Fibroblast of lung (primary cell): ENCODE measurements at regions not wholly inside any gene's neighbourhood (a gene's known extent, or its start where the extent isn't known, plus 50 kb on each side); places are given as distances from the start of the nearest gene placed in this dataset.

Experiments
- DNase-seq, 2 donors: peaks; one replicate each; pipeline versions ENCODE4 v3.0.0 to v3.0.0-alpha.2; 2010; ENCODE audit warnings: low read depth in 2 of 2
- H2AFZ ChIP-seq: 2 replicates; pipeline ENCODE4 v1.5.1; 2012; ENCODE audit warnings: low read length, control low read depth, inconsistent platforms
- H3K27ac ChIP-seq: 2 replicates; pipeline ENCODE4 v1.5.1; 2011; ENCODE audit warnings: low read length, control low read depth; ENCODE audit not compliant: insufficient read depth
- H3K27me3 ChIP-seq: 2 replicates; pipeline ENCODE4 v1.5.1; 2011; ENCODE audit warnings: mild to moderate bottlenecking, low read length; ENCODE audit not compliant: control insufficient read depth, insufficient read depth
- H3K36me3 ChIP-seq: 2 replicates; pipeline ENCODE4 v1.5.1; 2011; ENCODE audit warnings: low read length; ENCODE audit not compliant: control insufficient read depth, insufficient read depth
- H3K4me1 ChIP-seq: 2 replicates; pipeline ENCODE4 v1.5.1; 2011; ENCODE audit warnings: low read length; ENCODE audit not compliant: control insufficient read depth, insufficient read depth; ENCODE audit errors: extremely low read depth
- H3K4me2 ChIP-seq: 2 replicates; pipeline ENCODE4 v1.5.1; 2011; ENCODE audit warnings: low read length, control low read depth; ENCODE audit not compliant: insufficient read depth; ENCODE audit errors: extremely low read depth
- H3K4me3 ChIP-seq, 4 experiments: fragments of 200-600 bp in 1 of 4; sonication (generic) in 1 of 4; replicated peaks in 1 of 4; 2 replicates each; pipeline ENCODE4 v1.5.1; 2011 to 2016; ENCODE audit warnings: low read length in 4 of 4, low read depth in 3 of 4, mild to moderate bottlenecking in 3 of 4, control low read depth in 2 of 4, inconsistent platforms in 1 of 4, mixed read lengths in 1 of 4; ENCODE audit not compliant: insufficient read depth in 1 of 4; ENCODE audit errors: control extremely low read depth in 1 of 4
- H3K79me2 ChIP-seq: 2 replicates; pipeline ENCODE4 v1.5.1; 2012; ENCODE audit warnings: mild to moderate bottlenecking, low read length, inconsistent platforms; ENCODE audit not compliant: control insufficient read depth, insufficient read depth
- H3K9ac ChIP-seq: 2 replicates; pipeline ENCODE4 v1.5.1; 2011; ENCODE audit warnings: mild to moderate bottlenecking, low read length, control low read depth; ENCODE audit not compliant: insufficient read depth
- H3K9me3 ChIP-seq: 2 replicates; pipeline ENCODE4 v1.5.1; 2012; ENCODE audit warnings: low read depth, low read length; ENCODE audit not compliant: control insufficient read depth, insufficient read depth
- H4K20me1 ChIP-seq: 2 replicates; pipeline ENCODE4 v1.5.1; 2011; ENCODE audit warnings: low read length; ENCODE audit not compliant: control insufficient read depth, insufficient read depth; ENCODE audit errors: extremely low read depth
- EZH2 ChIP-seq: IDR thresholded peaks from 2 replicates; pipeline ENCODE4 v1.5.1; 2012; ENCODE audit warnings: low read length, control low read depth, mild to moderate bottlenecking; ENCODE audit errors: missing control alignments
- TF ChIP-seq, protein P1 (sequence below), 2 donors: IDR thresholded peaks in 1 of 2; conservative IDR thresholded peaks in 1 of 2; 1 replicate in 1 of 2; 2 replicates in 1 of 2; pipeline ENCODE4 v1.5.1; 2011 to 2012; ENCODE audit warnings: low read length in 2 of 2, control low read depth in 1 of 2, inconsistent platforms in 1 of 2, low read depth in 1 of 2, mild to moderate bottlenecking in 1 of 2

DNA sequence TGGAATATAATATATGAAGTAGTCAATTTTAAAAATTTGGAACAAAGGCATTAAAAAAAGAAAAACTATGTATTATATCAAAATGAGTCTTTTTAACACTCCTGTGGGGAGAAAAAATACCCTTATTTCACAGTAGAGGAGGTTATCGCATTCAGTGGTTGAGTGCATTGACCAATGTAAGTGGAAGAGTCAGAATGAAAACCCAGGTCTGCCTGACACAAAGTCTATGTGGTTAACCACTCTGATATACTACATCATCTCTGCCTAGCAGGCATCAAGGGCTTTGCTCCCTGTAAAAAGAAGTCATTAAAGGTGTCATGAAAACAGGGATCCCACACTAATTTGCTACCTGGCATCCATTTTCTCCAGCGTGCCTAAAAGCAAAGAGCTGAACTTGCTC lies 417.2 kb upstream of the C9orf72 start:
- Histone ChIP-seq H3K27ac (no peak overlapping the region), H3K9me3 (no peaks in the 10 kb centered on the region), H3K4me3 (no peak overlapping the region), H4K20me1 (no peaks in the 10 kb centered on the region), H3K4me1 (no peaks in the 10 kb centered on the region), H2AFZ (no peak overlapping the region), H3K79me2 (no peaks in the 10 kb centered on the region), H3K9ac (no peak overlapping the region), H3K27me3 (no peaks in the 10 kb centered on the region), H3K4me2 (no peak overlapping the region), H3K36me3 (no peaks in the 10 kb centered on the region)
- no peak for DNase-seq
- TF ChIP-seq EZH2: no peak
- TF ChIP-seq, protein P1, sequence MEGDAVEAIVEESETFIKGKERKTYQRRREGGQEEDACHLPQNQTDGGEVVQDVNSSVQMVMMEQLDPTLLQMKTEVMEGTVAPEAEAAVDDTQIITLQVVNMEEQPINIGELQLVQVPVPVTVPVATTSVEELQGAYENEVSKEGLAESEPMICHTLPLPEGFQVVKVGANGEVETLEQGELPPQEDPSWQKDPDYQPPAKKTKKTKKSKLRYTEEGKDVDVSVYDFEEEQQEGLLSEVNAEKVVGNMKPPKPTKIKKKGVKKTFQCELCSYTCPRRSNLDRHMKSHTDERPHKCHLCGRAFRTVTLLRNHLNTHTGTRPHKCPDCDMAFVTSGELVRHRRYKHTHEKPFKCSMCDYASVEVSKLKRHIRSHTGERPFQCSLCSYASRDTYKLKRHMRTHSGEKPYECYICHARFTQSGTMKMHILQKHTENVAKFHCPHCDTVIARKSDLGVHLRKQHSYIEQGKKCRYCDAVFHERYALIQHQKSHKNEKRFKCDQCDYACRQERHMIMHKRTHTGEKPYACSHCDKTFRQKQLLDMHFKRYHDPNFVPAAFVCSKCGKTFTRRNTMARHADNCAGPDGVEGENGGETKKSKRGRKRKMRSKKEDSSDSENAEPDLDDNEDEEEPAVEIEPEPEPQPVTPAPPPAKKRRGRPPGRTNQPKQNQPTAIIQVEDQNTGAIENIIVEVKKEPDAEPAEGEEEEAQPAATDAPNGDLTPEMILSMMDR (conservative IDR thresholded peaks at IDR 0.05 in 1 of 2, IDR thresholded peaks at IDR 0.05 in 1 of 2; ENCODE audit: low read depth in 1 of 2, low read length in 2 of 2): no peak

DNA sequence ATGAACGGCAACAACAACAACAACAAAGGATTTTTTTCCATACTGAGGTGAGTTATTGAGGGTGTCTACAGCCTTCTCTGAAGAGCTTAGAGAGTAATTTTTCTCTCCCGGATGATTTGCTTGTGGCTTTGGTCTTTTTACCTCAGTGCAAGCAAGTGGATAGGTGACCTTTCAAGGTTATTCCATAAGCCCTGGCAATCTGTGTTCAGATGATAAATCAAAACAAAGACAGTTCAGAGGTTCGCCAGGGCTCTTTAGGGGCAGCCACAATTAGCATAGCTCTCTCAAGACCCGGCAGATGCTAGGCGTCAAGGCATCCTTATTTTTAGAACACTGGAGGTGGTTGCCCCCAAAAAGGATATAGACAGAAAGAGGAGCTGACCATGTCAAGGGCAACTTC lies 417.9 kb upstream of the C9orf72 start:
- Histone ChIP-seq H3K79me2 (no peaks in the 10 kb centered on the region), H3K9me3 (no peaks in the 10 kb centered on the region), H3K27me3 (no peaks in the 10 kb centered on the region), H3K27ac (no peak overlapping the region), H4K20me1 (no peaks in the 10 kb centered on the region), H3K36me3 (no peaks in the 10 kb centered on the region), H2AFZ (no peak overlapping the region), H3K4me3 (no peak overlapping the region), H3K9ac (no peak overlapping the region), H3K4me1 (no peaks in the 10 kb centered on the region), H3K4me2 (no peak overlapping the region)
- no peak for DNase-seq
- TF ChIP-seq EZH2: no peak
- TF ChIP-seq, protein P1 (conservative IDR thresholded peaks at IDR 0.05 in 1 of 2, IDR thresholded peaks at IDR 0.05 in 1 of 2; ENCODE audit: low read depth in 1 of 2, low read length in 2 of 2): no peak

DNA sequence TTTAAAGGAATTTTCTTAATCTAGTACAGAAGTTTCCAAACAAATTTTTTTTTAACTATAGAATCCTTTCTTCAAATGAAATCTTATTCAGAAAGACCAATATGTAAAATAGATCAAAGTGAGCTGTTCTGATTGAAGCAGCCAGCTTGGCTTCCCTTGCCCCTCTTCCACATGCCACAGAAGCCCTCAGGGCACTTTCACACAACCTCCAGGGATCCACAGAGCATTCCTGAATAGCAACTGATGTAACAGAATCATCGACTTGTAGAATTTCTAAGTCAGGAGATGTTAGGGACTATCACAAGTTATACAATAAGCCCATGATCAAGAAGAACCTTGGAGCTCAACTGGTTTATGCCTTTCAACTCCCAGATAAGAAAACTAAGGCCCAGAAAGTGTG lies 427.8 kb upstream of the C9orf72 start:
- Histone ChIP-seq H3K4me2 (no peak overlapping the region), H3K9ac (no peak overlapping the region), H3K27me3 (no peaks in the 10 kb centered on the region), H4K20me1 (no peaks in the 10 kb centered on the region), H3K79me2 (no peaks in the 10 kb centered on the region), H3K9me3 (no peaks in the 10 kb centered on the region), H3K27ac (no peak overlapping the region), H3K36me3 (no peaks in the 10 kb centered on the region), H2AFZ (no peak overlapping the region), H3K4me3 (no peak overlapping the region), H3K4me1 (no peaks in the 10 kb centered on the region)
- TF ChIP-seq, protein P1 (conservative IDR thresholded peaks at IDR 0.05 in 1 of 2, IDR thresholded peaks at IDR 0.05 in 1 of 2; ENCODE audit: low read depth in 1 of 2, low read length in 2 of 2): no peak
- TF ChIP-seq EZH2: no peak
- DNase-seq: no peak
